ENCODE measurements at regions not wholly inside any gene's neighbourhood (a gene's known extent, or its start where the extent isn't known, plus 50 kb on each side); places are given as distances from the start of the nearest gene placed in this dataset.
"Not testable (repeated sequence)": the region's sequence is repeated elsewhere in the genome, so short reads cannot be mapped to it uniquely, and the experiment has no call there.

DNA sequence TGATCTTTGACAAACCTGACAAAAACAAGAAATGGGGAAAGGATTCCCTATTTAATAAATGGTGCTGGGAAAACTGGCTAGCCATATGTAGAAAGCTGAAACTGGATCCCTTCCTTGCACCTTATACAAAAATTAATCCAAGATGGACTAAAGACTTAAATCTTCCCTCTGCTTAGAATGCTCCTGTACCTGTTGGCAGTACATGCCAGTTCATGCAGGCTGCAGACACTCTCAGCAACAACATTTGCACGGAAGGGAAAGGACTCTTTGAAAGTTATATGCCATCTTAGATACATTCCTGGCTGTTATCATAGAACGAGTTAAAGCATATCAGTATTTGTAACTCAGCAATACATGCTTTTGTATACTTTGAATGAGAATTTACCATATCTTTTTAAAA lies 649.9 kb downstream of the RNF144A start:
- not testable (repeated sequence) for TF ChIP-seq CTCF, EZH2phosphoT487, EZH2 (IDR thresholded peaks at IDR 0.05)
